Esophagus squamous epithelium (tissue), 4 donors: ENCODE measurements at regions not wholly inside any gene's neighbourhood (a gene's known extent, or its start where the extent isn't known, plus 50 kb on each side); places are given as distances from the start of the nearest gene placed in this dataset.

Experiments used
- POLR2A ChIP-seq, 4 donors: fragments of 450-650 bp; IDR thresholded peaks; one replicate each; pipeline ENCODE4 v1.6.1; 2017; ENCODE audit warnings: antibody characterized with exemption in 4 of 4, mild to moderate bottlenecking in 4 of 4, moderate library complexity in 3 of 4
- TF ChIP-seq, protein P1 (sequence below), 6 experiments: fragments of 450-650 bp in 4 of 6; fragments of 200-600 bp in 2 of 6; sonication (generic) in 2 of 6; IDR thresholded peaks; one replicate each; pipeline ENCODE4 v1.5.1; 2016 to 2019; ENCODE audit warnings: antibody characterized with exemption in 6 of 6, mild to moderate bottlenecking in 4 of 6, moderate library complexity in 4 of 6

DNA sequence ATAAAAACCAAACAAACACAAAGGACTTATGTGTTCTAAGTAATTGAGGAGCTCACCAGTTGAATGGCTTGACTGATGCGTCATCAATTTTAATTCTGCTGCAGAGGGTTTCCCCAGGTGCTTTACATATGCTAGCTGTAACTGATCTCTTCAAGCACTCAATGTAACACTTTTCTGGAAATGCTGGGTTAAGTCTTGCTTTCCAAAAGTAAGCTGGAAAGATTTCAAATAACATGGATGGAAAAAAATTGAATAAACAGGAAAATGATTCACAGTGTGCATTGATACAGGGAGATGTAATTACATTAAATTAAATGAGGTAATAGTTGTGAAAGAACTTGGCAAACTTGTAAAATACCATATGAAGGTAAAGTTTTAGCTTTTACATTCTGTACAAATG is 186.7 kb upstream of the WDFY3 start:
- TF ChIP-seq, protein P1, sequence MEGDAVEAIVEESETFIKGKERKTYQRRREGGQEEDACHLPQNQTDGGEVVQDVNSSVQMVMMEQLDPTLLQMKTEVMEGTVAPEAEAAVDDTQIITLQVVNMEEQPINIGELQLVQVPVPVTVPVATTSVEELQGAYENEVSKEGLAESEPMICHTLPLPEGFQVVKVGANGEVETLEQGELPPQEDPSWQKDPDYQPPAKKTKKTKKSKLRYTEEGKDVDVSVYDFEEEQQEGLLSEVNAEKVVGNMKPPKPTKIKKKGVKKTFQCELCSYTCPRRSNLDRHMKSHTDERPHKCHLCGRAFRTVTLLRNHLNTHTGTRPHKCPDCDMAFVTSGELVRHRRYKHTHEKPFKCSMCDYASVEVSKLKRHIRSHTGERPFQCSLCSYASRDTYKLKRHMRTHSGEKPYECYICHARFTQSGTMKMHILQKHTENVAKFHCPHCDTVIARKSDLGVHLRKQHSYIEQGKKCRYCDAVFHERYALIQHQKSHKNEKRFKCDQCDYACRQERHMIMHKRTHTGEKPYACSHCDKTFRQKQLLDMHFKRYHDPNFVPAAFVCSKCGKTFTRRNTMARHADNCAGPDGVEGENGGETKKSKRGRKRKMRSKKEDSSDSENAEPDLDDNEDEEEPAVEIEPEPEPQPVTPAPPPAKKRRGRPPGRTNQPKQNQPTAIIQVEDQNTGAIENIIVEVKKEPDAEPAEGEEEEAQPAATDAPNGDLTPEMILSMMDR (IDR thresholded peaks at IDR 0.05) = no peak
- TF ChIP-seq POLR2A (IDR thresholded peaks at IDR 0.05) = no peak
